D721Med (cell line): ENCODE measurements at regions not wholly inside any gene's neighbourhood (a gene's known extent, or its start where the extent isn't known, plus 50 kb on each side); places are given as distances from the start of the nearest gene placed in this dataset.

Experiments
- DNase-seq: peaks from one replicate; pipeline ENCODE4 v3.0.0; 2011; ENCODE audit warnings: low spot score; ENCODE audit not compliant: insufficient read length
- FAIRE-seq: peaks from 2 replicates; lab custom pipeline; 2011; peaks lifted over from hg19 to GRCh38; lab: Jason Lieb, UNC
- TF ChIP-seq, protein P1 (sequence below): IDR thresholded peaks from 2 replicates; pipeline ENCODE4 v1.5.1; 2012; ENCODE audit warnings: mild to moderate bottlenecking, control low read depth; ENCODE audit not compliant: insufficient read depth; ENCODE audit errors: missing control alignments

DNA sequence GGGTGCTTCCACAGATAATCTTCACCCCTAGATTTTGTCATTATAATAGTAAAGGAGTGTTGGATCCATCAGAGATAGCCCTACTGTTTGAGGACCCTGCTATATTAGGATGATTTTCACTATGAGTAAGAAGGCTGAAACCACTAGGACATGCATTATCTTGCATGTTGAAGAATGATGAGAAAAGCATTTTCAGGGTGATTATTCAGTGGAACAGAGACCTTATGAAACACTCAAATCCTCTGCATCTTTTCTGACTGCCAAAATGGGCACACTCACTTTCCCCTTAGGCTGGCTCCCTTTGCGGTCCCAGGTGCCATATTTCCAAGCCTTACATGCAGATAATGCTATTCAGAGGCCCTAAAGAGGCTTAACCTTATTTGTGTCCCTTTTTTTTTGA lies 296.9 kb downstream of the RND3 start:
- TF ChIP-seq, protein P1, sequence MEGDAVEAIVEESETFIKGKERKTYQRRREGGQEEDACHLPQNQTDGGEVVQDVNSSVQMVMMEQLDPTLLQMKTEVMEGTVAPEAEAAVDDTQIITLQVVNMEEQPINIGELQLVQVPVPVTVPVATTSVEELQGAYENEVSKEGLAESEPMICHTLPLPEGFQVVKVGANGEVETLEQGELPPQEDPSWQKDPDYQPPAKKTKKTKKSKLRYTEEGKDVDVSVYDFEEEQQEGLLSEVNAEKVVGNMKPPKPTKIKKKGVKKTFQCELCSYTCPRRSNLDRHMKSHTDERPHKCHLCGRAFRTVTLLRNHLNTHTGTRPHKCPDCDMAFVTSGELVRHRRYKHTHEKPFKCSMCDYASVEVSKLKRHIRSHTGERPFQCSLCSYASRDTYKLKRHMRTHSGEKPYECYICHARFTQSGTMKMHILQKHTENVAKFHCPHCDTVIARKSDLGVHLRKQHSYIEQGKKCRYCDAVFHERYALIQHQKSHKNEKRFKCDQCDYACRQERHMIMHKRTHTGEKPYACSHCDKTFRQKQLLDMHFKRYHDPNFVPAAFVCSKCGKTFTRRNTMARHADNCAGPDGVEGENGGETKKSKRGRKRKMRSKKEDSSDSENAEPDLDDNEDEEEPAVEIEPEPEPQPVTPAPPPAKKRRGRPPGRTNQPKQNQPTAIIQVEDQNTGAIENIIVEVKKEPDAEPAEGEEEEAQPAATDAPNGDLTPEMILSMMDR = no peak
- no peak for FAIRE-seq
- no peak for DNase-seq

- TF ChIP-seq, protein P1 = no peak
- FAIRE-seq (no peak), DNase-seq (no peak)
Observed at GRCh38 chr2:150188800-150189199, 298.7 kb downstream of the RND3 start.

DNA sequence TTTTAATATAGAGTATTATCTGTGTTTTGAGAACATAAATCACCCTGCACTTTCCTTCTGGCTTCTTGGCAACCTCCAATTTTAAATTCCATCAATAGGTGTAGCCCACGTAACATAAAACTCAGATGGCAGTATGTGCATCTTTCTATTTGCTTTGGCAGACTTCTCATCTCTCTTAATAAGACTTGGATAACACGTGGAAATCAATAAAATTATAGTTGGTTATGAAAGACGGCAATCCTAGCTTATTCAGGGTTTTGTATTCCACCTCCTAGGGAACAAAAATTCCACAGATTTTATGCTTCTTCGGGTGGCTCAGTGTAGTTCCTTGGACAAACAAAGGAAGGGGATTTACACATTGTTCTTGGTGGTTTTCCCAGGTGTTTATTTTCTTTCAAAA lies 299.3 kb downstream of the RND3 start:
- FAIRE-seq (no peak), DNase-seq (no peak)
- TF ChIP-seq, protein P1 = no peak

GRCh38 chr2:150182566-150183235 lies 304.8 kb downstream of the RND3 start:
- DNase-seq (no peak), FAIRE-seq (no peak)
- TF ChIP-seq, protein P1 = no peak

GRCh38 chr2:150178591-150178990 lies 308.9 kb downstream of the RND3 start:
- FAIRE-seq (no peak), DNase-seq (no peak)
- TF ChIP-seq, protein P1 = no peak

GRCh38 chr2:150174971-150175421 lies 312.5 kb downstream of the RND3 start:
- TF ChIP-seq, protein P1 = no peak
- no peak for FAIRE-seq
- no peak for DNase-seq

DNA sequence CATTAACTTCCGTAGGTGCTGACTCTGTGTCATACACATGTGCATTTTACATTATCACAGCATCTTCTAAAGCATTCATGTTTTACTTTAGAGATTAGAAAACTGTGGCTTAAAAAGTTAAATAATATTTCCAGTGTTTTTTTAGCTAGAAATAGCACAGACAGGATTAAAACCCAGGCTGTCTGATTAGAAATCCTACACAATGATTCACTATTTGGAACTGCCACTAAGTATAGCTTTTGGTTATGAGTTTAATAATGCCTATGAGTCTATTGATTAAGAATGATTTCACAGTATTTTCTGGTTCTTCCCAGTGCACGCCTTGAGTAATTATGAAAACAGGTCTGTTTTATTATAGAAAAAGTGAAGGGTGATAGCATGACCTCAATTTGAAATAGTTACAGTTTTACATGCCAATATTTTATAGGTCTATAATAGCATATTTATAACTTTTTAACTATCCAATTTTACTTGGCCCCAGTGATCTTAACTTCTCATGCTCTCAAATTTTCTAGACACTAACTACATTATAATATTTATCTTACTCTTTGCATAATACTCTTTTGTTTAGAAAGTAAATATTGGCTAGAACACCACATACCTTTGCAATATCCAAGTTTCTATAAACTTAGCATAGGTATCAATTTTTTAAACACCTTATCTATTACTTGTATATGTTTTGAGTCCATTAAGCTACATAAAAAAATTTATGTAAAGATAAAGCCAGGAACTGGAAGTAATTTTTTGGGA lies 313.2 kb downstream of the RND3 start:
- TF ChIP-seq, protein P1 = no peak
- DNase-seq (no peak), FAIRE-seq (no peak)
